HFF-Myc (cell line): ENCODE measurements at regions not wholly inside any gene's neighbourhood (a gene's known extent, or its start where the extent isn't known, plus 50 kb on each side); places are given as distances from the start of the nearest gene placed in this dataset.

ENCODE experiments used
- DNase-seq: peaks from one replicate; pipeline ENCODE4 v3.0.0-alpha.2; 2011; ENCODE audit warnings: low read depth; ENCODE audit errors: extremely low read depth
- H3K4me3 ChIP-seq: replicated peaks from 2 replicates; pipeline ENCODE4 v1.5.1; 2011; ENCODE audit warnings: low read depth, mild to moderate bottlenecking, control low read depth, low read length
- TF ChIP-seq, protein P1 (sequence below): IDR thresholded peaks from 2 replicates; pipeline ENCODE4 v1.5.1; 2012; ENCODE audit warnings: mild to moderate bottlenecking, low read depth, low read length, control low read depth; ENCODE audit errors: missing control alignments

GRCh38 chr4:167629272-167629671, 395.0 kb upstream of the SPOCK3 start:
- no peak for DNase-seq
- TF ChIP-seq, protein P1, sequence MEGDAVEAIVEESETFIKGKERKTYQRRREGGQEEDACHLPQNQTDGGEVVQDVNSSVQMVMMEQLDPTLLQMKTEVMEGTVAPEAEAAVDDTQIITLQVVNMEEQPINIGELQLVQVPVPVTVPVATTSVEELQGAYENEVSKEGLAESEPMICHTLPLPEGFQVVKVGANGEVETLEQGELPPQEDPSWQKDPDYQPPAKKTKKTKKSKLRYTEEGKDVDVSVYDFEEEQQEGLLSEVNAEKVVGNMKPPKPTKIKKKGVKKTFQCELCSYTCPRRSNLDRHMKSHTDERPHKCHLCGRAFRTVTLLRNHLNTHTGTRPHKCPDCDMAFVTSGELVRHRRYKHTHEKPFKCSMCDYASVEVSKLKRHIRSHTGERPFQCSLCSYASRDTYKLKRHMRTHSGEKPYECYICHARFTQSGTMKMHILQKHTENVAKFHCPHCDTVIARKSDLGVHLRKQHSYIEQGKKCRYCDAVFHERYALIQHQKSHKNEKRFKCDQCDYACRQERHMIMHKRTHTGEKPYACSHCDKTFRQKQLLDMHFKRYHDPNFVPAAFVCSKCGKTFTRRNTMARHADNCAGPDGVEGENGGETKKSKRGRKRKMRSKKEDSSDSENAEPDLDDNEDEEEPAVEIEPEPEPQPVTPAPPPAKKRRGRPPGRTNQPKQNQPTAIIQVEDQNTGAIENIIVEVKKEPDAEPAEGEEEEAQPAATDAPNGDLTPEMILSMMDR, result no peak
- H3K4me3 ChIP-seq, result no peak overlapping the region

DNA sequence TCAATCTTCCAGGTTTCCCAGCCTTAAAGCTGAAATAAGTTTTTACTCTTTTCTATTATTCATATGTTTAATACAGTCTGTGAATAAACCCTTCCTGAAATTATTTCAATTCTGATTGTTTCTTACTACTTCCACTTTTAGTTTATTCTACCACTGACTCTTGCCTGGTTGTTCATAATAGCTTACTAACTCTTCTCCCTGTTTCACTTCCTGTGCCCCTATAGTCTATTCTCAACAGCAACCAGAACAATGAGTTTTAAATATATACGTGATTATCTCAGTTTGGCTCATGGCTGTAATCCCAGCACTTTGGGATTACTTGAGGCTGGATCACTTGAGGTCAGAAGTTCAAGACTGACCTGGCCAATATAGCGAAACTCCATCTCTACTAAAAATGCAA, 408.0 kb upstream of the SPOCK3 start:
- TF ChIP-seq, protein P1, result no peak
- no peak overlapping the region for H3K4me3 ChIP-seq
- no peak for DNase-seq

DNA sequence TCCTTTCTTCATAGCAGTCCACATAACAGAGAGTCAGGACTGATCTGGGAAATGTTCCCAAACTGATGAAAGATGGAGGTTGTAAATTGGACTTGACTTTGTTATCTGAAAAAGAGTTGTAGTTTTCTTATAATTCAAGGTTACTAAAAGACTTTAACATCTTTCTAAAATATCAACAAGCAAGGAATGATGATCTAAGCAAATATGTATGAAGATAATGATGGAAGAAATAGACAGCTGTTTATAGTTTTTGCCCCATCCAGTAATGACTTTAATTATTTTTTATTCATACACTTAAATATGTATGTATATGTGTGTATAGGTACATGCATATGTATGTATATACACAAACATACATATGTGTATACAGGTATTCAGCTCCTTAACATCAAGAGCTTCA, 411.1 kb upstream of the SPOCK3 start:
- no peak for DNase-seq
- H3K4me3 ChIP-seq, result no peak overlapping the region
- TF ChIP-seq, protein P1, result no peak

GRCh38 chr4:167652267-167652666, 418.0 kb upstream of the SPOCK3 start:
- DNase-seq, result no peak
- H3K4me3 ChIP-seq, result no peak overlapping the region
- TF ChIP-seq, protein P1, result no peak

GRCh38 chr4:167688660-167689142, 403.6 kb upstream of the ANXA10 start:
- DNase-seq, result no peak
- TF ChIP-seq, protein P1, result no peak
- no peak overlapping the region for H3K4me3 ChIP-seq

- TF ChIP-seq, protein P1, result no peak
- no peak overlapping the region for H3K4me3 ChIP-seq
- DNase-seq, result no peak
Measured at GRCh38 chr4:167702391-167702790, 389.9 kb upstream of the ANXA10 start.

GRCh38 chr4:167711517-167711916, 380.8 kb upstream of the ANXA10 start:
- H3K4me3 ChIP-seq, result no peak overlapping the region
- no peak for DNase-seq
- TF ChIP-seq, protein P1, result no peak
